HG03378 (cell line): ENCODE measurements at regions not wholly inside any gene's neighbourhood (a gene's known extent, or its start where the extent isn't known, plus 50 kb on each side); places are given as distances from the start of the nearest gene placed in this dataset.
"Not testable (repeated sequence)": the region's sequence is repeated elsewhere in the genome, so short reads cannot be mapped to it uniquely, and the experiment has no call there.

Source experiments
- ATAC-seq: cut with Tn5 transposase; IDR thresholded peaks from one replicate; pipeline ENCODE4 v1.9.1; 2021; ENCODE audit warnings: mild to moderate bottlenecking, moderate library complexity; ENCODE audit not compliant: unreplicated experiment

DNA sequence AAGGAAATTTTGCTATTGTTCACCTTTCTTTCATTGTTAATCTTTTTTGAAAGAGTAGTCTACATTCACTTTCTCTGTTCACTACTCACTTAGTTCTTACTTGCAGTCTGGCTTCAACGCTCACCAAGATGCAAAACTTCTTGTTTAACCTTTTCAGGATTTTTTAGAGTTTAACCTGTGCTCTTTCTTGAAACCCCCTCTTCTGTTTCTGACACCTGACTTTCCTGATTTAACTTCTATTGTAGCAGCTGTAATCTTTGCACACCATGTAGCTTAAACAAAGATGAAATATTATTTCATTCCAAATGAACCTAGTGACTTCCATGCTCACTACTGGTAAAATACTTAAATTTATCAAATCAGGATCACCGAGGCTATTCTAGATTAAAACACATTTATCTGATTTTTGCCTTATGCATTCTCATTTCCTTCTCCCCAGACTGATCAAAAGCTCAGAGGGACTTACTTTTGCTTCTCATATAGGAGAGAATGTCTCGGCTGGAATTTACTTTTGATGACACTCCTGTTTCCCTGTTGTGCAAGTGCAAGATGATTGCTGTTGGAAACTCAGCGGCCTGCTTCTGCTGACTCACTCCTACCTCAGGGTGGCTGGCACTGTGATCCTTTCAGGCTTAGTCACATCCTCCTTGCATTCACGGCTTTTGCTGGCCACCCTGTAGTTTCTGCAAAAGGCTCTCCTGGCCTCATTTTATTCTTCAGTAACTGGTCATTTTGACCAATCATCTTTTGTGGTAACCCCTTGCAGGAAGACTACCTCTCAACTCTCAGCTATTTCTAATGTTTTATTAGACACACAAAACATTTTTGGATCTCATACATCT lies 109.3 kb upstream of the IFNE start:
- peak; percentile 54 for ATAC-seq

- no peak for ATAC-seq
These were observed 109.9 kb upstream of the IFNE start for GRCh38 chr9:21592063-21592338.

GRCh38 chr9:21597284-21597683 lies 115.2 kb upstream of the IFNE start:
- ATAC-seq, result no peak

DNA sequence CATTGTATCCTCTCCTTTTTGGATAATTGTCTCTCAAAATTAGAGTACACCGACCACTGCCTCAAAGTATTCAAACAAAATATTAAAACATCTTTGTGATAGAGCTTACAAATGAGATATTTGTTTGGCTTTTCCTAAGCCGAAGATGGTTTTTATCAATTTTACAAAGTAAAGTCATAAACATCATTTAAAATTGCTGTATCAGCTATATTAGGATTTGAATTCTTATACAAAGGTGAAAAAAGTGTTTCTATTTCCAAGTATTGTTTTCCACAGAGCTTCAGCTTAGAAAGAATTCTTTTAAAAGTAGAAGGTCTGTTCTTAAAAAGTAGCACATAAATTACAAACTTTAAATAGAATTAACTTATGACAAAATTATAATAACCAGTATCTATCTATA lies 116.6 kb upstream of the IFNE start:
- ATAC-seq, result no peak

DNA sequence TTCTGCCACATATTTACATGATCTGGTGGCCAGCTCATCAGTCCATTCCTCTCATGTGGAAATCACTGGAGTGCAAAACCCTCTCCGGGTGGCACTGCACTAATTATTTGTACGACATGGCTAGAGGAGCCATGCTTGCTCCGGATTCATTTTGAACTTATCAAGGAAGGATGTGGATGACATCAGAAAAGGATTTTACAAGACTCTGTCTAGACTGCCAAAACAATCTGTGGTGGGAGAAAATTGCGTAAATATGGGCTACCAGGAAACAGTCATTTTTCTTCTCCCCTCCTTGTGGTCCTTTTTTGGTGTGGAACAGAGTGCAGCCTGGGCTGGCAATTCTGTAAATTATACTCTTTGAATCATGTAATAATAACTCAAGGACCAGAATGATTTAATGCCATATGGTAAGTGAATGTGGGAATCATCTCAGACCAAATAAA lies 123.4 kb upstream of the IFNE start:
- ATAC-seq, result no peak

GRCh38 chr9:21607576-21607975 lies 125.5 kb upstream of the IFNE start:
- ATAC-seq, result no peak

DNA sequence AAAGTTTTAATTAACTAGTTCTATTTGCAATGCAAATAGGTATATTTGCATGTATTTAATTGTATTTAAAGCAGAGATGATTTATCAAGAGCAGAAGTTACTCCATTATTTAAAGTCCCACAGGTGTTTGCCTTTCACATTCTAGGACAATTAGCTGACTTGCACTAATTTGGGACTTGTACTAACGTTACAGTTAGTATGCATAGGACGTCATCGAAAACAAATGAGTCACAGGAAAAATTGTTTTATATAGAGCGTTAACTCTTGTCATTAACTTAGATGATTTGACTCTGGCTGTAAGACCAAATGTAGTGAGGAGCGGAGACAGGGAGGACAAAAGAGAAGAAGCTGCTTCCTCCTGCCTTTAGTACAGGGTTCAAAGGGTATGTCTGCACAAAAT lies 126.1 kb upstream of the IFNE start:
- no peak for ATAC-seq

- ATAC-seq, result no peak
These were observed 127.4 kb upstream of the IFNE start for GRCh38 chr9:21609506-21609905.

DNA sequence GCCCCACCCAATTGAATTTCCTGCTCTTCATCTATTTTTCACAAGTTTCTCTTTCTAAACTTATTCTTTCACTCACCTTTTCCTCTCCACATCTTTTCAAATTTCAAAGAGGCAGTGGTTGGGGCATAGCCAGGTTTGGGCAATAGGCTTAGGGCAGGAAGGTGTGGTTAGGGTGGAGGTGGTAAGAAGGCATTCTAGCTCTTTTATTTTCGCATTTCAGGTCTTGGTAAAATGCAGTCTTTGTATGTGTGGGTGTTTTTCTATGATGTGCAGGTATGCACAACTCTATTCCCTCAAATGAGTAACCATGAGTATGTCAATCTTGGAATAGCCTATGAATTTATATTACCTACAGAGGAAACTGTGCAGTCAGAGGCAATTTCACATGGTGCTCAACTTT lies 129.8 kb upstream of the IFNE start:
- ATAC-seq, result no peak

DNA sequence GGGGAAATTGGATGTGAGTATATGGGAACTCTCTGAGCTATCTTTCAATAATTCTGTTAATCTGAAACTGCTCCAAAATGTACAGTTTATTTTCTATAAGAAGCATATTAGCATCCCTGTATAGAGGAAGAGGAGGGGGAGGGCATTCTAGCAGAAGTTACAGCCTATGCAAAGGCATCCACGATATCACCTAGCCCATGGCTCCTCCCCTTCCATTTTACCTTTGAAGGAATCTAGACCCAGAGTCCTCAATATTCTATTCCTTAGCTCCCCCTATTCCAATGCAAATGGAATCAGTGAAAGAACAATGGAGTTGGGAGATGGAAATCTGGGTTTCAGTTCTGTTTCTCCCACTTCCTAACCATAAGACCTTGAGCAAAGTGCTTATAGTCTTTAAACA lies 132.9 kb upstream of the IFNE start:
- ATAC-seq, result no peak

- no peak for ATAC-seq
These were observed 133.3 kb upstream of the IFNE start for GRCh38 chr9:21615446-21615845.

- no peak for ATAC-seq
These were observed 134.1 kb upstream of the IFNE start for GRCh38 chr9:21616082-21616778.

DNA sequence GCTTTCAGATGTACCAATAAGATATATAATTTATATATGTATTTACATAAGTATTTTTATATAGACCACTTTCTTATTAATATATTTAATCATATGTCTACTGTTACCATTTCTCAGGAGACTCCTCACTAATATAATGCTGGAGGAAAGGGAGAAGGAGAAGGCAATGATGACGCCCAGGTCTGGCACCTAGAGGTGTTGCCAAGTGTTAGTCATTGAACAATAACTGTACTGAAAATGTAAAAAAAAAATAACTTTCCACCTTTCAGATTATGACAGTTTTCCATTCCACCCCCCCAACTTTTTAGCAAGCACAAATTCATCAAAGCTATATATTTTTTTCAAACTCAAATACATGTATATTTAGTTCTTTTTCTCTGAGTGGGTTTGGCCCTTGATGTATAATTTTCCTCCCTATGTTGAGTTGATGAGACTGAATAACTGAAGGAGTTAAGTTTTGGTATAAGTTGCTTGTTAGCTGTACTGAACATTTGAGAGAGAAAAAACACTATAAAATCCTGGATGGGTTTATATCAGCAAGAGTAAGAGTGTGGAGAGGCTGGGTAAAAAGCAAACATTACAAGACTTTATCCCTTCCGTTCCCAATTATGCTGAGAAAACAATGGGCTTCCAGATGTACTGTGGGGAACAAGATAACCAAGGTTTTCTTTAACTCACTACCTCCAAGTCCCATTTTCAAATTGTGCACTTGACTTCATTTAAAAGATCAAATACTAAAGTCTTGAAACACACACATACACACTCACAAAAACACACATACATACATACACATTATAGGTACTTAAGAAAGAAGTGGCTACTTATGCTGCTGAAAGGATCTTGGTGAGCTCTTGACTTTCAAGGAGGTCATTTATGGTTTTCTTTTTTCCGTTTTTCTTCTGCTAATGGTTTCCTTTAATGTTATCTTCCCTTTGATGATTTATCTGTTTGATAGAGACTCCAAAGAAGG lies 142.8 kb upstream of the IFNE start:
- ATAC-seq, result no peak

DNA sequence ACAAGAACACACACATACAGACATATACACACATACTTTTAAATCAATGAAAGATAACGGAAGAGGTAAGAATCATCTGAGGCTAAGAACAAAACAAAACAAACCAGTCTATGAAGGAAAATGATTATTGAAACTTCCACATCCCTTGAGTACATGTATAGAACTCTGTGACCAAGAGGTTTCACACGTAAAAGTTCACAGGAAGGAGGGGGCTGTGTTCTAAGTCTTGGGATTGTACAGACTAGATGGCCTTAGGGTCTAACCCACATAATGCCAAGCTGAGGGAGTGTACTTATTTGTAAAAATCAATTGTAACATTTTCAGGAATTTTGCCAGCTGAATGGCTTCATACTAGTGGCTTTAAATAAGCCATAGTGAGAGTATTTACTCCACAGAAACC lies 144.4 kb upstream of the IFNE start:
- no peak for ATAC-seq

DNA sequence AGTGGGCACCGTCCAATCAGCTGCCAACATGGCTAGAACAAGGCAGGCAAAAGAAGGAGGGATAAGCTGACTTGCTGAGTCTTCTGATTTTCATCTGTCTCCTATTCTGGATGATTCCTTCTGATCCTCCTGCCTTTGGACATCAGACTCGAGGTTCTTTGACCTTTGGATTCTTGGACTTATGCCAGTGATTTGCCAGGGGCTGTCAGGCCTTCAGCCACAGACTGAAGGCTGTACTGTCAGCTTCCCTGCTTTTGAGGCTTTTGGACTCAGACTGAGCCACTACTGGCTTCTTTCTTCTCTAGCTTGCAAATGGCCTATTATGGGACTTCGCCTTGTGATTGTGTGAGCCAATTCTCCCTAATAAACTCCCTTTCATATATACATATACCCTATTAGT lies 146.8 kb upstream of the IFNE start:
- ATAC-seq, result not testable (repeated sequence)

GRCh38 chr9:21634951-21635350 lies 152.8 kb upstream of the IFNE start:
- no peak for ATAC-seq

GRCh38 chr9:21638104-21638503 lies 156.0 kb upstream of the IFNE start:
- no peak for ATAC-seq

GRCh38 chr9:21653091-21653490 lies 149.3 kb upstream of the MTAP start:
- ATAC-seq, result no peak

DNA sequence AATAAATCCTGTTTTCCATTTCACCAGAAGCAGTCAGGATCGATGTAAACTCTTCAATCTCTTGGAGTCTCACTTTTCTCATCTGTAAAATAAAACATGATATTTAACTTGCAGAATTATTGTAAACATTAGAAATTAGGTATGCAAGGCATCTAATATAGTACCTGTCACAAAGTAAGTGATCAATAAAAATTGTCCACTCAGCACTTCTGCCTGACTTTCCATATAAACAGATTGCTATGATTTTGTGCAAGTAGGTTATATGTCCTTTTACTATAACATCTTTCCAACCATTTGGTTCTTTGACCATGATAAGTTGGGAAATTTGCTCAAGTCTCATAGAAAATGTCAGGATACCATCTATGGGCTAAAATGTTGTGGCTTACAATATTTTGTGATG lies 148.8 kb upstream of the MTAP start:
- ATAC-seq, result no peak

DNA sequence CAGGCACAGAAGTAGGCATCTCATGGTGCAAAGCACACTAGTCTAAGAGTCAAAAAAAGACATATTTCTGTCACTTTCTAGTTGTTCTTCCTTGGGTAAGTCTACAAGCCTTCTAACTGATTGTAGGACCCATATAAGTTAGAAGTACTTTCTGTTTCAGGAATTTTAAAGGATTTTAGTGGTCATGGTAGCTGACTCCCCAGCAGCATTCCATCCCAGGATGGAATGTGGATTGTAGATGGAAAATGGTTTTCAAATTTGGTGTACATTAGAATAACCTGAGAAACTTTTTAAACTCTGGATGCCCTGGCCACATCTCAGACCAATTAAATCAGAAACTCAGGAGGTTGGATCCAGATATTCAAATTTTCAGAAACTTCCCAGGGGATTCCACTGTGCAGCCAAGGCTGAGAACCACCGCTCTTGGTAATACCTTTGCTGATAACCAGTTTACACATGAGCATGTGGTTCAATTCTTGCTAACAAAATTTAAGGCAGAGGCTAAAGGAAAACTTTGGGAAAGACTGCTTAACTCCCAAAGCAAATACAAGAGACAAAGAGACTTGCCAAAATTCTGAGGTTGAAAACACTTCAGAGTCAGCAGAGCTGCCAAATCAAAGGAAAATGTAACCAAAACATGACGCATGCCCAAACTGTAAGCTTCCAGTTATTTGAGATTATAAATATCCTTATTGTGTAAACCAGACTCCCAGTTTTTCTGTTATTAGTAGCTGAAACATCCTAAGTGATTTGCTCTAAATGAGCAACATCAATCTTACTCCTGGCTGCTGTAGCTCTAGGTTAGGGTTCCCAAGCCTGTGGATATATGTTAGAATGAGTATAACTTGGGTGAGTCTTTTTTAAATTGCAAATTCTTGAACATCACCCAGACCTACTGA lies 145.4 kb upstream of the MTAP start:
- ATAC-seq, result no peak
